ENCODE measurements at regions not wholly inside any gene's neighbourhood (a gene's known extent, or its start where the extent isn't known, plus 50 kb on each side); places are given as distances from the start of the nearest gene placed in this dataset.
"Not testable (repeated sequence)": the region's sequence is repeated elsewhere in the genome, so short reads cannot be mapped to it uniquely, and the experiment has no call there.

DNA sequence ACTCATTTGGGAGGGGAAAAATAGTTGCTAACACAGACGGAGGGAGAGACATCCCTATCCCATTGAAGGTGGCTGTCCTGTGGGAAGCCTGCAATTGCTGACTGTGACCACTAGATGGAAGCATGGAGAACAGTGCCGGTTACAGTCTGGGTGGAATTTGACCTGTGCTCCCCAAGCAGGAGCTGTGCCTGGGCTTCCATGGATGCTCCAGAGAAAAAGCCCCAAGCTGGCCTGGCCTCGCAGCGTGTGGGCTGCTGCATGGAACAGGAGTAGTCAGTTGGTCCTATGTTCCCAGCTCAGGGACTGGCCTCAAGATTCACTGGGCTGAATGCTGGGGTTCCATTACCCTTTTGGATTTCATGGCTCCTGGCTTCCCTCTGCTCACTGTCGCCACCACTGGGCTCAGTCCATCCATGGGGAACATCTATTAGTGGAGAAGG is 116.3 kb upstream of the CHD6 start:
- peak; percentile 52 for DNase-seq (ENCODE audit: low read depth, low spot score)
- Mint-ChIP-seq H3K4me1 (no peaks in the 10 kb centered on the region), H3K9me3 (no peaks in the 10 kb centered on the region), H3K27me3 (ENCODE audit: low read depth) (no peaks in the 10 kb centered on the region), H3K36me3 (ENCODE audit: low read depth) (no peaks in the 10 kb centered on the region), H3K27ac (ENCODE audit: unreplicated experiment) (no peak overlapping the region), H3K4me3 (no peak overlapping the region)
- TF ChIP-seq, protein P1, sequence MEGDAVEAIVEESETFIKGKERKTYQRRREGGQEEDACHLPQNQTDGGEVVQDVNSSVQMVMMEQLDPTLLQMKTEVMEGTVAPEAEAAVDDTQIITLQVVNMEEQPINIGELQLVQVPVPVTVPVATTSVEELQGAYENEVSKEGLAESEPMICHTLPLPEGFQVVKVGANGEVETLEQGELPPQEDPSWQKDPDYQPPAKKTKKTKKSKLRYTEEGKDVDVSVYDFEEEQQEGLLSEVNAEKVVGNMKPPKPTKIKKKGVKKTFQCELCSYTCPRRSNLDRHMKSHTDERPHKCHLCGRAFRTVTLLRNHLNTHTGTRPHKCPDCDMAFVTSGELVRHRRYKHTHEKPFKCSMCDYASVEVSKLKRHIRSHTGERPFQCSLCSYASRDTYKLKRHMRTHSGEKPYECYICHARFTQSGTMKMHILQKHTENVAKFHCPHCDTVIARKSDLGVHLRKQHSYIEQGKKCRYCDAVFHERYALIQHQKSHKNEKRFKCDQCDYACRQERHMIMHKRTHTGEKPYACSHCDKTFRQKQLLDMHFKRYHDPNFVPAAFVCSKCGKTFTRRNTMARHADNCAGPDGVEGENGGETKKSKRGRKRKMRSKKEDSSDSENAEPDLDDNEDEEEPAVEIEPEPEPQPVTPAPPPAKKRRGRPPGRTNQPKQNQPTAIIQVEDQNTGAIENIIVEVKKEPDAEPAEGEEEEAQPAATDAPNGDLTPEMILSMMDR (conservative IDR thresholded peaks at IDR 0.05), result peak; percentile 85

DNA sequence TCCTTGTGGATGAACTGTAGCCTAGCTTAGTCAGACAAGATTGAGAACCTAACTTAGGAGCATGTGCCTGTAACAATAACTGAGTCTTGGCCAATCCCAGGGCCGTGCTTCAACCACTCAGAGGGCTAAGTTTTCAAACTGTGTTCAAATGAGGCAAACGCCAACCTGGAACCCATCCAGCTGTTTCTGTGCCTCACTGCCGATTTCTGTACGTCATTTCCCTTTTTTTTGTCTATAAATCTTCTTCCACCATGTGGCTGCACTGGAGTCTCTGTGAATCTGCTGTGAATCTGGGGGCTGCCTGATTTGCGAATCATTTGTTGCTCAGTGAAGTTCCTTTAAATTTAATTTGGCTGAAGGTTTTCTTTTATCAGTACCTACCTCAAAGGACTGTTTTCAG is 115.0 kb upstream of the CHD6 start:
- H3K27me3 Mint-ChIP-seq (ENCODE audit: low read depth), result no peaks in the 10 kb centered on the region
- H3K4me1 Mint-ChIP-seq, result no peaks in the 10 kb centered on the region
- H3K9me3 Mint-ChIP-seq, result no peaks in the 10 kb centered on the region
- TF ChIP-seq, protein P1 (conservative IDR thresholded peaks at IDR 0.05), result no peak
- DNase-seq (ENCODE audit: low read depth, low spot score), result no peak
- H3K27ac Mint-ChIP-seq (ENCODE audit: unreplicated experiment), result no peak overlapping the region
- no peaks in the 10 kb centered on the region for H3K36me3 Mint-ChIP-seq (ENCODE audit: low read depth)
- no peak overlapping the region for H3K4me3 Mint-ChIP-seq

DNA sequence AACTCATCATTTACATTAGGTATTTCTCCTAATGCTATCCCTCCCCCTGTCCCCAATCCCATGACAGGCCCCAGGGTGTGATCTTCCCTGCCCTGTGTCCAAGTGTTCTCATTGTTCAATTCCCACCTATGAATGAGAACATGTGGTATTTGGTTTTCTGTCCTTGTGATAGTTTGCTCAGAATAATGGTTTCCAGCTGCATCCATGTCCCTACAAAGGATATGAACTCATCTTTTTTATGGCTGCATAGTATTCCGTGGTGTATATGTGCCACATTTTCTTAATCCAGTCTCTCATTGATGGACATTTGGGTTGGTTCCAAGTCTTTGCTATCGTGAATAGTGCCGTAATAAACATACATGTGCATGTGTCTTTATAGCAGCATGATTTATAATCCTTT is 113.0 kb upstream of the CHD6 start:
- H3K4me3 Mint-ChIP-seq; H3K36me3 Mint-ChIP-seq (ENCODE audit: low read depth); DNase-seq (ENCODE audit: low read depth, low spot score); H3K27ac Mint-ChIP-seq (ENCODE audit: unreplicated experiment); H3K4me1 Mint-ChIP-seq; H3K9me3 Mint-ChIP-seq; H3K27me3 Mint-ChIP-seq (ENCODE audit: low read depth): not testable (repeated sequence)

DNA sequence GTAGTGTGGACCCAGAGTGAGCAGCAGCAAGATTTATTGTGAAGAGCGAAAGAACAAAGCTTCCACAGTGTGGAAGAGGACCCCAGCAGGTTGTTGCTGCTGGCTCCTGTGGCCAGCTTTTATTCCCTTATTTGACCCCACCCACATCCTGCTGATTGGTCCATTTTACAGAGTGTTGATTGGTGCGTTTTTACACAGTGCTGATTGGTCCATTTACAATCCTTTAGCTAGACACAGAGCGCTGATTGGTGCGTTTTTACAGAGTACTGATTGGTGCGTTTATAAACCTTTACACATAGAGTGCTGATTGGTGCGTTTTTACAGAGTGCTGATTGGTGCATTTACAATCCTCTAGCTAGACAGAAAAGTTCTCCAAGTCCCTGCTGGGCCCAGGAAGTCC is 109.5 kb upstream of the CHD6 start:
- not testable (repeated sequence) for H3K4me3 Mint-ChIP-seq; H3K9me3 Mint-ChIP-seq; H3K36me3 Mint-ChIP-seq (ENCODE audit: low read depth); DNase-seq (ENCODE audit: low read depth, low spot score); H3K27me3 Mint-ChIP-seq (ENCODE audit: low read depth); H3K4me1 Mint-ChIP-seq
- H3K27ac Mint-ChIP-seq (ENCODE audit: unreplicated experiment), result peak overlapping the region; percentile 87

DNA sequence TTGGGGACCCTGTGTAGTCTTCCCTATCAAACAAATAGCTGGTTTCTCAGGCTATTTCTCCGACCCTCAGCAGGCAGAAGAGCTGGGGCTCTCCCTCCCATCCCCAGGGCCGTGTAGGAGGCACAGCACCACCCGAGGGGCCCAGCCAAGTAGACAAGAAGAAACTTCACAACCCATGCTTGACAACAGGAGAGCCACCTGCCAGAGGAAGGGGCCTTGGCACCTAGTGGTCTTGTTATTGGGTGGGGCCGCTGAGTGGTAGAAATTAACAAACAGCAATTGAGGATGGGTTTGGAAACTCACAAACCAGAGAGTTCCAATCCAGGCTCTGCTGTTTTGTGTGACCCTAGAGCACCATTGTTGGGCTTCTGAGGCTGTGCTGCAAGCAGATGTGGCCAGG is 108.5 kb upstream of the CHD6 start:
- no peaks in the 10 kb centered on the region for H3K36me3 Mint-ChIP-seq (ENCODE audit: low read depth)
- TF ChIP-seq, protein P1 (conservative IDR thresholded peaks at IDR 0.05), result no peak
- peaks cover 4% of the 10 kb centered on the region for H3K27me3 Mint-ChIP-seq (ENCODE audit: low read depth)
- H3K9me3 Mint-ChIP-seq, result no peaks in the 10 kb centered on the region
- no peak for DNase-seq (ENCODE audit: low read depth, low spot score)
- no peaks in the 10 kb centered on the region for H3K4me1 Mint-ChIP-seq
- no peak overlapping the region for H3K4me3 Mint-ChIP-seq
- no peak overlapping the region for H3K27ac Mint-ChIP-seq (ENCODE audit: unreplicated experiment)

DNA sequence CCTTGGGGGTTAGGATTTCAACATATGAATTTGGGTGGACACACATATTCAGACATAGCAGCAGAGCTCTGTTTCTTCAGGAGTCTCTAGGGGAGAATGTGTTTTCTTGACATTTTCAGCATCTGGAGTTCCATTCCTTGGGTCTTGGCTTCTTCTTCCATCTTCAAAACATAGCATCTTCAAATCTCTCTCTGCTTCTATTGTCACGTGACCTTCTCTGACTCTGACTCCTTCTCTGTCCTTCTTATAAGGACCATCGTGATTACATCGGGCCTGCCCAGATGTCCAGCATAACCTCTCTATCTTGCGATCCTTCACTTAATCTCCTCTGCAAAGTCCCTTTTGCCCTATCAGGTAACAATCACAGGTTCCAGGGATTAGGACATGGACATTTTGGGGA is 101.0 kb upstream of the CHD6 start:
- H3K36me3 Mint-ChIP-seq (ENCODE audit: low read depth), result no peaks in the 10 kb centered on the region
- no peaks in the 10 kb centered on the region for H3K9me3 Mint-ChIP-seq

More for the DNA sequence above, 101.0 kb upstream of the CHD6 start:
- H3K4me3 Mint-ChIP-seq, result no peak overlapping the region
- TF ChIP-seq, protein P1 (conservative IDR thresholded peaks at IDR 0.05), result no peak
- no peaks in the 10 kb centered on the region for H3K4me1 Mint-ChIP-seq
- H3K27ac Mint-ChIP-seq (ENCODE audit: unreplicated experiment), result no peak overlapping the region
- H3K27me3 Mint-ChIP-seq (ENCODE audit: low read depth), result peaks cover 4% of the 10 kb centered on the region
- no peak for DNase-seq (ENCODE audit: low read depth, low spot score)
